GM19467 (cell line): ENCODE measurements at regions not wholly inside any gene's neighbourhood (a gene's known extent, or its start where the extent isn't known, plus 50 kb on each side); places are given as distances from the start of the nearest gene placed in this dataset.

ENCODE experiments used
- ATAC-seq: cut with Tn5 transposase; IDR thresholded peaks from one replicate; pipeline ENCODE4 v1.9.1; 2021; ENCODE audit warnings: mild to moderate bottlenecking, moderate library complexity; ENCODE audit not compliant: unreplicated experiment

- ATAC-seq: no peak
Measured at GRCh38 chr18:27649621-27650020, 464.5 kb upstream of the CHST9 start.

- no peak for ATAC-seq
Measured at GRCh38 chr18:27645929-27646328, 460.8 kb upstream of the CHST9 start.

GRCh38 chr18:27636576-27637085, 451.5 kb upstream of the CHST9 start:
- no peak for ATAC-seq

- ATAC-seq: no peak
Measured at GRCh38 chr18:27632706-27633105, 447.6 kb upstream of the CHST9 start.

- no peak for ATAC-seq
Measured at GRCh38 chr18:27627927-27628326, 442.8 kb upstream of the CHST9 start.

GRCh38 chr18:27621236-27621890, 436.3 kb upstream of the CHST9 start:
- ATAC-seq: no peak

GRCh38 chr18:27619906-27620305, 434.8 kb upstream of the CHST9 start:
- ATAC-seq: no peak

GRCh38 chr18:27619090-27619772, 434.1 kb upstream of the CHST9 start:
- no peak for ATAC-seq

- ATAC-seq: no peak
Measured at GRCh38 chr18:27616324-27616723, 431.2 kb upstream of the CHST9 start.

- no peak for ATAC-seq
Measured at GRCh38 chr18:27614951-27615844, 430.1 kb upstream of the CHST9 start.

- no peak for ATAC-seq
Measured at GRCh38 chr18:27609221-27609620, 424.1 kb upstream of the CHST9 start.

GRCh38 chr18:27608742-27609141, 423.6 kb upstream of the CHST9 start:
- ATAC-seq: no peak

- no peak for ATAC-seq
Measured at GRCh38 chr18:27608174-27608573, 423.1 kb upstream of the CHST9 start.

GRCh38 chr18:27606741-27607140, 421.6 kb upstream of the CHST9 start:
- no peak for ATAC-seq

- ATAC-seq: peak; percentile 83
Measured at GRCh38 chr18:27605107-27605834, 420.2 kb upstream of the CHST9 start.

- no peak for ATAC-seq
Measured at GRCh38 chr18:27604583-27604982, 419.5 kb upstream of the CHST9 start.

- no peak for ATAC-seq
Measured at GRCh38 chr18:27602092-27602491, 417.0 kb upstream of the CHST9 start.

- no peak for ATAC-seq
Measured at GRCh38 chr18:27600245-27600644, 415.1 kb upstream of the CHST9 start.

- peak; percentile 74 for ATAC-seq
Measured at GRCh38 chr18:27599202-27599829, 414.2 kb upstream of the CHST9 start.

- no peak for ATAC-seq
Measured at GRCh38 chr18:27595113-27595838, 410.2 kb upstream of the CHST9 start.
